Astrocyte (in vitro differentiated cells and primary cell): ENCODE measurements at regions not wholly inside any gene's neighbourhood (a gene's known extent, or its start where the extent isn't known, plus 50 kb on each side); places are given as distances from the start of the nearest gene placed in this dataset.

Experiments
- CTCF ChIP-seq: IDR thresholded peaks from 2 replicates; pipeline ENCODE4 v1.5.1; 2011; ENCODE audit warnings: low read depth, mild to moderate bottlenecking, inconsistent platforms, low read length, moderate library complexity; ENCODE audit not compliant: insufficient read depth
- EZH2 ChIP-seq: IDR thresholded peaks from 2 replicates; pipeline ENCODE4 v1.6.1; 2012; ENCODE audit warnings: mild to moderate bottlenecking, low read length, inconsistent platforms; ENCODE audit not compliant: insufficient read depth

GRCh38 chr16:47978491-47979163 is 177.2 kb downstream of the ABCC12 start:
- TF ChIP-seq CTCF, result no peak
- no peak for TF ChIP-seq EZH2
